Endodermal cell (in vitro differentiated cells): ENCODE measurements at regions not wholly inside any gene's neighbourhood (a gene's known extent, or its start where the extent isn't known, plus 50 kb on each side); places are given as distances from the start of the nearest gene placed in this dataset.
A peak's percentile ranks its signal among the peaks of the same experiment; 100 is the strongest.

Experiments used
- DNase-seq: peaks from one replicate; pipeline ENCODE4 v3.0.0-alpha.2; 2017
- H3K27ac ChIP-seq: 2 replicates; pipeline ENCODE4 v1.5.1; 2013; ENCODE audit warnings: mild to moderate bottlenecking, low read depth, low read length, moderate library complexity
- H3K27me3 ChIP-seq: 2 replicates; pipeline ENCODE4 v1.6.1; 2013; ENCODE audit warnings: mild to moderate bottlenecking, low read length, moderate library complexity; ENCODE audit not compliant: insufficient read depth, control insufficient read depth, poor library complexity, severe bottlenecking
- H3K36me3 ChIP-seq: 2 replicates; pipeline ENCODE4 v1.7.0; 2013; ENCODE audit warnings: mild to moderate bottlenecking, low read length, moderate library complexity; ENCODE audit not compliant: control insufficient read depth, insufficient read depth
- H3K4me1 ChIP-seq: one replicate; pipeline ENCODE4 v1.7.0; 2013; ENCODE audit warnings: low read length; ENCODE audit not compliant: control insufficient read depth, insufficient read depth
- H3K4me3 ChIP-seq: 2 replicates; pipeline ENCODE4 v1.5.1; 2013; ENCODE audit warnings: mild to moderate bottlenecking, low read length, moderate library complexity
- H3K9ac ChIP-seq: 2 replicates; pipeline ENCODE4 v1.6.1; 2013; ENCODE audit warnings: mild to moderate bottlenecking, low read length, moderate library complexity; ENCODE audit not compliant: poor library complexity, severe bottlenecking; ENCODE audit errors: extremely low read depth
- H3K9me3 ChIP-seq: 2 replicates; pipeline ENCODE4 v1.6.1; 2013; ENCODE audit warnings: mild to moderate bottlenecking, low read length, moderate library complexity; ENCODE audit not compliant: control insufficient read depth
- H3K27ac Mint-ChIP-seq: 2 replicates; pipeline ENCODE4 v1.8.0; 2020; ENCODE audit warnings: mixed read lengths
- H3K27me3 Mint-ChIP-seq: 2 replicates; pipeline ENCODE4 v1.8.0; 2021; ENCODE audit warnings: mild to moderate bottlenecking, mixed read lengths; ENCODE audit not compliant: insufficient read depth
- H3K36me3 Mint-ChIP-seq: 2 replicates; pipeline ENCODE4 v1.8.0; 2020; ENCODE audit warnings: low read depth, mixed read lengths
- H3K4me1 Mint-ChIP-seq: 2 replicates; pipeline ENCODE4 v1.8.0; 2020; ENCODE audit warnings: mixed read lengths
- H3K4me3 Mint-ChIP-seq: 2 replicates; pipeline ENCODE4 v1.8.0; 2020; ENCODE audit warnings: mild to moderate bottlenecking, moderate library complexity, mixed read lengths
- H3K9me3 Mint-ChIP-seq: 2 replicates; pipeline ENCODE4 v1.8.0; 2020; ENCODE audit warnings: mild to moderate bottlenecking, mixed read lengths
- WGBS, 2 experiments: methylation state at CpG; one replicate each; pipeline versions ENCODE4 v1.1.5 to v1.1.7; 2013; ENCODE audit warnings: missing lambda C conversion rate in 2 of 2, mixed read lengths in 1 of 2; ENCODE audit not compliant: insufficient coverage in 1 of 2, insufficient read length in 1 of 2; 5-methylcytosine and 5-hydroxymethylcytosine counted together
- TF ChIP-seq, protein P1 (sequence below): fragments of 200-600 bp; sonication (generic); conservative IDR thresholded peaks from 2 replicates; pipeline ENCODE4 v1.5.0; 2021; ENCODE audit warnings: antibody characterized with exemption, mild to moderate bottlenecking

DNA sequence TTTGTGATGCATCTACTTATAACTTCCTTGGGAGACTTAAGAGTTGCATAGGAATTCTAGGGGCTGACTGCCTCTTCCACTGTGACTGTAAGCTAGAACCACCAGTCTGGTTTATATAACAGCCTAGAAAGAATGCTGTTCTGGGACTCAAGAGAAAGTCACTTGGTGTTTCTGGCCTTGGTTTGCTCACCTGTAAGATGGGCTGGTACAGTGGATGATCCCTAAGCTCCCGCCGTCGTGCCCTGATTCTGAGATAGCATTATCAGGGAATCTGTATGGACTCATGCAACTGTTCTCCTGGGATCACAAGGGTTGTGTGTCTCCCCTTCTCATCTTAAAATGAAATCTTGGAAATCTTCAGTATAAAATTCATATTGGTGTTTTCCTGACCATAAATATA, 100.6 kb downstream of the LYZL1 start:
- Histone ChIP-seq H3K9ac (no peak overlapping the region), H3K27ac (no peak overlapping the region), H3K9me3 (no peaks in the 10 kb centered on the region), H3K27me3 (no peaks in the 10 kb centered on the region), H3K4me3 (no peak overlapping the region), H3K4me1 (no peaks in the 10 kb centered on the region), H3K36me3 (no peaks in the 10 kb centered on the region)
- H3K36me3 Mint-ChIP-seq, result no peaks in the 10 kb centered on the region
- no peaks in the 10 kb centered on the region for H3K9me3 Mint-ChIP-seq
- H3K27me3 Mint-ChIP-seq, result no peaks in the 10 kb centered on the region
- TF ChIP-seq, protein P1, sequence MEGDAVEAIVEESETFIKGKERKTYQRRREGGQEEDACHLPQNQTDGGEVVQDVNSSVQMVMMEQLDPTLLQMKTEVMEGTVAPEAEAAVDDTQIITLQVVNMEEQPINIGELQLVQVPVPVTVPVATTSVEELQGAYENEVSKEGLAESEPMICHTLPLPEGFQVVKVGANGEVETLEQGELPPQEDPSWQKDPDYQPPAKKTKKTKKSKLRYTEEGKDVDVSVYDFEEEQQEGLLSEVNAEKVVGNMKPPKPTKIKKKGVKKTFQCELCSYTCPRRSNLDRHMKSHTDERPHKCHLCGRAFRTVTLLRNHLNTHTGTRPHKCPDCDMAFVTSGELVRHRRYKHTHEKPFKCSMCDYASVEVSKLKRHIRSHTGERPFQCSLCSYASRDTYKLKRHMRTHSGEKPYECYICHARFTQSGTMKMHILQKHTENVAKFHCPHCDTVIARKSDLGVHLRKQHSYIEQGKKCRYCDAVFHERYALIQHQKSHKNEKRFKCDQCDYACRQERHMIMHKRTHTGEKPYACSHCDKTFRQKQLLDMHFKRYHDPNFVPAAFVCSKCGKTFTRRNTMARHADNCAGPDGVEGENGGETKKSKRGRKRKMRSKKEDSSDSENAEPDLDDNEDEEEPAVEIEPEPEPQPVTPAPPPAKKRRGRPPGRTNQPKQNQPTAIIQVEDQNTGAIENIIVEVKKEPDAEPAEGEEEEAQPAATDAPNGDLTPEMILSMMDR, result no peak
- WGBS, 2 experiments, result 93 to 100% methylated on average over 3 of the region's 3 CpGs
- no peak for DNase-seq
- peaks cover 3% of the 10 kb centered on the region for H3K4me1 Mint-ChIP-seq
- H3K27ac Mint-ChIP-seq, result no peak overlapping the region
- no peak overlapping the region for H3K4me3 Mint-ChIP-seq

DNA sequence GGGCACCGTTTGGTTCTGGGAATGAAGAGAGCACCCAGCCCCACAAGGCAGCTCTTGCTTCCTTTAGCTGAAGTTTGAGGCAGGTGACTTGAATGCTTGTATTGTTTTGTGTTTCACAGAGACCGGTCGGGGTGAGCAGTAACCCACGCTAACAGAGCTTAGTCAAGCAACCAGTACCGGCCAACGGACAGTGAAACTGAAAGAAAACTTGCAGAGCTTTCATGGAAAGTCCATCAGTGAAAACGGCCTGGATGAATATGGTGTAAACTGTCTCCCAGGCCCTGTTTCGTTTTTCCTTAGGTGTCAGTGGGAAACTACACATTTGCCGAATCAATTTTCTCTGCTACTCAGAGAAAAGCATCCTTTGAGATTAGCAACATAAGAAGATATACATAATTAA, 101.1 kb downstream of the LYZL1 start:
- Histone ChIP-seq H3K27ac (no peak overlapping the region), H3K27me3 (no peaks in the 10 kb centered on the region), H3K9me3 (no peaks in the 10 kb centered on the region), H3K36me3 (no peaks in the 10 kb centered on the region), H3K4me3 (no peak overlapping the region), H3K9ac (no peak overlapping the region), H3K4me1 (no peaks in the 10 kb centered on the region)
- Mint-ChIP-seq H3K9me3 (no peaks in the 10 kb centered on the region), H3K27ac (no peak overlapping the region), H3K36me3 (no peaks in the 10 kb centered on the region), H3K4me1 (peaks cover 2% of the 10 kb centered on the region), H3K4me3 (no peak overlapping the region), H3K27me3 (no peaks in the 10 kb centered on the region)
- WGBS, 2 experiments, result 81 to 84% methylated on average over 6 to 8 of the region's 9 CpGs
- TF ChIP-seq, protein P1, result no peak
- no peak for DNase-seq

DNA sequence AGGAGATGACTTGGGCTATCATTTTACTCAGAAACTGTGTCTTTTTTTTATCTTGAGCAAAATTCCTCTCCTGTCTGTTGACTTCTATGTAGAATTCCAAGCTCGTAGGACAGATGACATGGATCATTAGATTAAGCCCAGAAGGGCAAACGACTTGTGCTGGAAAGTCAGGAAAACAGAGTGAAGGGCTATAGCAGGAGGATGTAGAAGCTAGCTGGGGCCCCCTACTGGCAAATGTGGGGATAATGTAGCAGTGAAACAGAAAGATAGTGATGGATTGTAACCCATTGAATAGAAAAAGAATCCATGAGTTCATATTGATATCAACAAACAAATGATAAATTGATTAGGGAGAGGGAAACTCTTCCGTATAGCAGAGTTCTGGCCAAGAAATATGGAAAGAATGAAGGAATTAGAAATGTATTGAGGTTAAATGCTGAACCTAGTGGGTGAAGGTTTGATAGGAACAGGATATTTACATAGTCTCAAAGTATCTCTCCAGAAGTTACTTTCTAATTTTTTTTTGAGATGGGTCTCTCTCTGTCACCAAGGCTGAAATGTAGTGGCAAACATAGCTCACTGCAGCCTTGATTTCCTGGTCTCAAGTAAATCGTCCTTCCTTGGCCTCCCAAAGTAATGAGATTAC, 103.6 kb downstream of the LYZL1 start:
- H3K27me3 ChIP-seq, result no peaks in the 10 kb centered on the region
- Mint-ChIP-seq H3K4me3 (no peak overlapping the region), H3K27me3 (no peaks in the 10 kb centered on the region), H3K27ac (no peak overlapping the region), H3K9me3 (no peaks in the 10 kb centered on the region), H3K4me1 (peaks cover 7% of the 10 kb centered on the region), H3K36me3 (no peaks in the 10 kb centered on the region)
- no peak overlapping the region for H3K27ac ChIP-seq
- TF ChIP-seq, protein P1, result peak; percentile 94
- no peak overlapping the region for H3K4me3 ChIP-seq
- peak; percentile 80 for DNase-seq
- H3K36me3 ChIP-seq, result no peaks in the 10 kb centered on the region
- no peaks in the 10 kb centered on the region for H3K4me1 ChIP-seq
- 29 to 32% methylated on average over 4 of the region's 4 CpGs for WGBS, 2 experiments
- H3K9me3 ChIP-seq, result no peaks in the 10 kb centered on the region
- no peak overlapping the region for H3K9ac ChIP-seq
